HG02610 (cell line): ENCODE measurements at regions not wholly inside any gene's neighbourhood (a gene's known extent, or its start where the extent isn't known, plus 50 kb on each side); places are given as distances from the start of the nearest gene placed in this dataset.
"Not testable (repeated sequence)": the region's sequence is repeated elsewhere in the genome, so short reads cannot be mapped to it uniquely, and the experiment has no call there.

Experiments
- ATAC-seq: cut with Tn5 transposase; IDR thresholded peaks from one replicate; pipeline ENCODE4 v1.9.1; 2021; ENCODE audit warnings: mild to moderate bottlenecking, moderate library complexity; ENCODE audit not compliant: unreplicated experiment

- no peak for ATAC-seq
Observed at GRCh38 chr2:16739778-16740581, 74.3 kb upstream of the CYRIA start.

GRCh38 chr2:16738361-16739225, 73.0 kb upstream of the CYRIA start:
- ATAC-seq: no peak

- ATAC-seq: no peak
Observed at GRCh38 chr2:16737812-16738211, 72.2 kb upstream of the CYRIA start.

GRCh38 chr2:16736633-16737032, 71.0 kb upstream of the CYRIA start:
- ATAC-seq: no peak

GRCh38 chr2:16729335-16729734, 63.7 kb upstream of the CYRIA start:
- ATAC-seq: peak; percentile 82

- peak; percentile 85 for ATAC-seq
Observed at GRCh38 chr2:16728351-16729136, 62.9 kb upstream of the CYRIA start.

GRCh38 chr2:16727849-16728248, 62.2 kb upstream of the CYRIA start:
- not testable (repeated sequence) for ATAC-seq

- no peak for ATAC-seq
Observed at GRCh38 chr2:16727256-16727655, 61.6 kb upstream of the CYRIA start.

- ATAC-seq: no peak
Observed at GRCh38 chr2:16726577-16726976, 60.9 kb upstream of the CYRIA start.

GRCh38 chr2:16726147-16726546, 60.5 kb upstream of the CYRIA start:
- ATAC-seq: no peak

GRCh38 chr2:16725549-16725948, 59.9 kb upstream of the CYRIA start:
- no peak for ATAC-seq

GRCh38 chr2:16722677-16723076, 57.0 kb upstream of the CYRIA start:
- no peak for ATAC-seq

- ATAC-seq: no peak
Observed at GRCh38 chr2:16722126-16722525, 56.5 kb upstream of the CYRIA start.

- ATAC-seq: not testable (repeated sequence)
Observed at GRCh38 chr2:16721529-16721928, 55.9 kb upstream of the CYRIA start.

GRCh38 chr2:16720737-16721136, 55.1 kb upstream of the CYRIA start:
- not testable (repeated sequence) for ATAC-seq

GRCh38 chr2:16719485-16719808, 53.8 kb upstream of the CYRIA start:
- no peak for ATAC-seq

- no peak for ATAC-seq
Observed at GRCh38 chr2:16718576-16719484, 53.2 kb upstream of the CYRIA start.

- no peak for ATAC-seq
Observed at GRCh38 chr2:16717477-16717876, 51.8 kb upstream of the CYRIA start.

- ATAC-seq: no peak
Observed at GRCh38 chr2:16716944-16717343, 51.3 kb upstream of the CYRIA start.

GRCh38 chr2:16716024-16716423, 50.4 kb upstream of the CYRIA start:
- ATAC-seq: no peak
